H1 (cell line): ENCODE measurements at regions not wholly inside any gene's neighbourhood (a gene's known extent, or its start where the extent isn't known, plus 50 kb on each side); places are given as distances from the start of the nearest gene placed in this dataset.

Experiments used
- CTCF ChIA-PET: fragments of 300-600 bp; sonication (Branson Sonifier 250); formaldehyde crosslinking; loops from one replicate; lab custom pipeline; 2021; ENCODE audit not compliant: partially characterized antibody; lab: Charles Lee
- POLR2A ChIA-PET: fragments of 300-600 bp; sonication (Branson Sonifier 250); formaldehyde crosslinking; loops from one replicate; lab custom pipeline; 2021; ENCODE audit warnings: inconsistent platforms; ENCODE audit not compliant: partially characterized antibody; lab: Charles Lee
- DNase-seq, 2 experiments: peaks; one replicate each; pipeline versions ENCODE4 v3.0.0 to v3.0.0-alpha.2; 2010 to 2022; ENCODE audit warnings: low spot score in 2 of 2, low read depth in 1 of 2, mixed read lengths in 1 of 2
- FAIRE-seq: peaks from 2 replicates; lab custom pipeline; 2011; peaks lifted over from hg19 to GRCh38; lab: Jason Lieb, UNC
- H2AFZ ChIP-seq: 2 replicates; pipeline ENCODE4 v1.8.1; 2012; ENCODE audit warnings: low read length, inconsistent platforms
- H2AK5ac ChIP-seq: 2 replicates; pipeline ENCODE4 v1.6.1; 2013; ENCODE audit warnings: low read depth, low read length
- H2BK120ac ChIP-seq: replicated peaks from 2 replicates; pipeline ENCODE3; 2013; ENCODE audit warnings: low read depth, low read length, inconsistent platforms
- H2BK12ac ChIP-seq: 2 replicates; pipeline ENCODE4 v1.6.1; 2013; ENCODE audit warnings: low read depth, low read length
- H2BK15ac ChIP-seq: 2 replicates; pipeline ENCODE4 v1.6.1; 2013; ENCODE audit warnings: low read length
- H2BK20ac ChIP-seq: 2 replicates; pipeline ENCODE4 v1.6.1; 2013; ENCODE audit warnings: low read length
- H2BK5ac ChIP-seq: 2 replicates; pipeline ENCODE4 v1.6.1; 2013; ENCODE audit warnings: low read depth, low read length
- H3K14ac ChIP-seq: 2 replicates; pipeline ENCODE4 v1.6.1; 2013; ENCODE audit warnings: inconsistent platforms; ENCODE audit not compliant: insufficient read length
- H3K18ac ChIP-seq: 2 replicates; pipeline ENCODE4 v1.6.1; 2013; ENCODE audit warnings: low read length; ENCODE audit errors: extremely low read depth
- H3K23ac ChIP-seq: 2 replicates; pipeline ENCODE4 v1.6.1; 2013; ENCODE audit warnings: inconsistent platforms; ENCODE audit not compliant: insufficient read length
- H3K23me2 ChIP-seq: 2 replicates; pipeline ENCODE4 v1.6.1; 2013; ENCODE audit warnings: low read depth, low read length
- H3K27ac ChIP-seq: 2 replicates; pipeline ENCODE4 v1.6.1; 2011; ENCODE audit warnings: low read depth, low read length, inconsistent platforms
- H3K27me3 ChIP-seq, 4 experiments: replicated peaks in 1 of 4; 1 replicate in 1 of 4; 2 replicates in 3 of 4; pipeline versions ENCODE4 v1.6.1 to v1.8.1; 2011 to 2013; ENCODE audit warnings: low read length in 3 of 4, mild to moderate bottlenecking in 3 of 4, inconsistent platforms in 2 of 4, mixed read lengths in 2 of 4, moderate library complexity in 1 of 4; ENCODE audit not compliant: control insufficient read depth in 3 of 4, insufficient read depth in 3 of 4; ENCODE audit errors: extremely low read depth in 1 of 4
- H3K36me3 ChIP-seq, 4 experiments: 2 replicates each; pipeline versions ENCODE4 v1.6.1 to v1.8.1; 2011 to 2013; ENCODE audit warnings: mild to moderate bottlenecking in 4 of 4, low read length in 3 of 4, moderate library complexity in 2 of 4, control low read depth in 1 of 4, inconsistent platforms in 1 of 4; ENCODE audit not compliant: insufficient read depth in 4 of 4, control insufficient read depth in 2 of 4
- H3K4ac ChIP-seq: replicated peaks from 2 replicates; pipeline ENCODE3; 2013; ENCODE audit warnings: low read length, low read depth, mixed read lengths, inconsistent platforms; ENCODE audit not compliant: insufficient read length
- H3K4me1 ChIP-seq, 4 experiments: replicated peaks in 1 of 4; 1 replicate in 1 of 4; 2 replicates in 3 of 4; pipeline versions ENCODE4 v1.6.1 to v1.8.1; 2011 to 2013; ENCODE audit warnings: low read length in 3 of 4, inconsistent platforms in 2 of 4, mixed read lengths in 1 of 4; ENCODE audit not compliant: insufficient read depth in 4 of 4, control insufficient read depth in 3 of 4
- H3K4me2 ChIP-seq, 2 experiments: 2 replicates each; pipeline versions ENCODE4 v1.6.1 to v1.8.1; 2011 to 2013; ENCODE audit warnings: low read depth in 2 of 2, low read length in 2 of 2, control low read depth in 1 of 2, inconsistent platforms in 1 of 2, mild to moderate bottlenecking in 1 of 2; ENCODE audit not compliant: insufficient read depth in 1 of 2
- H3K4me3 ChIP-seq, 4 experiments: fragments of 200-600, 300-600 bp in 1 of 4; sonication (generic), shearing (Covaris generic), sonication (Bioruptor Twin) in 1 of 4; 2 replicates each; pipeline versions ENCODE4 v1.5.1 to v1.8.1; 2011 to 2016; ENCODE audit warnings: low read length in 4 of 4, low read depth in 3 of 4, control low read depth in 2 of 4, inconsistent platforms in 2 of 4, mild to moderate bottlenecking in 2 of 4, mixed read lengths in 1 of 4, moderate library complexity in 1 of 4; ENCODE audit not compliant: insufficient read depth in 2 of 4; ENCODE audit errors: extremely low read depth in 1 of 4
- H3K56ac ChIP-seq: replicated peaks from 2 replicates; pipeline ENCODE3; 2013; ENCODE audit warnings: low read depth, mild to moderate bottlenecking, mixed read lengths, low read length, inconsistent platforms; ENCODE audit not compliant: insufficient read length
- H3K79me1 ChIP-seq: 2 replicates; pipeline ENCODE4 v1.6.1; 2013; ENCODE audit warnings: low read depth, low read length, control low read depth
- H3K79me2 ChIP-seq, 2 experiments: 2 replicates each; pipeline versions ENCODE4 v1.6.1 to v1.8.1; 2012 to 2013; ENCODE audit warnings: low read length in 2 of 2, mild to moderate bottlenecking in 2 of 2, inconsistent platforms in 1 of 2; ENCODE audit not compliant: insufficient read depth in 2 of 2, control insufficient read depth in 1 of 2
- H3K9ac ChIP-seq, 4 experiments: replicated peaks in 1 of 4; 1 replicate in 1 of 4; 2 replicates in 3 of 4; pipeline versions ENCODE4 v1.6.1 to v1.8.1; 2011 to 2013; ENCODE audit warnings: low read depth in 3 of 4, low read length in 3 of 4, control low read depth in 2 of 4, mild to moderate bottlenecking in 2 of 4, moderate library complexity in 2 of 4, inconsistent platforms in 1 of 4; ENCODE audit errors: extremely low read depth in 1 of 4
- H3K9me3 ChIP-seq, 2 experiments: 2 replicates each; pipeline versions ENCODE4 v1.6.1 to v1.8.1; 2012 to 2013; ENCODE audit warnings: mild to moderate bottlenecking in 2 of 2, moderate library complexity in 2 of 2, control low read depth in 1 of 2, inconsistent platforms in 1 of 2, low read depth in 1 of 2, low read length in 1 of 2, mixed read lengths in 1 of 2; ENCODE audit not compliant: insufficient read depth in 2 of 2
- H4K20me1 ChIP-seq, 2 experiments: replicated peaks in 1 of 2; 2 replicates each; pipeline versions ENCODE3 to v1.8.1; 2011 to 2013; ENCODE audit warnings: inconsistent platforms in 2 of 2, low read length in 2 of 2, mild to moderate bottlenecking in 1 of 2; ENCODE audit not compliant: insufficient read depth in 2 of 2, control insufficient read depth in 1 of 2
- H4K5ac ChIP-seq: 2 replicates; pipeline ENCODE4 v1.6.1; 2013; ENCODE audit warnings: low read length, low read depth, mixed read lengths, inconsistent platforms; ENCODE audit not compliant: insufficient read length
- H4K8ac ChIP-seq: 2 replicates; pipeline ENCODE4 v1.8.0; 2013; ENCODE audit warnings: mild to moderate bottlenecking, moderate library complexity, low read length, inconsistent platforms; ENCODE audit not compliant: insufficient read depth; ENCODE audit errors: extremely low read depth
- H4K91ac ChIP-seq: replicated peaks from 2 replicates; pipeline ENCODE3; 2013; ENCODE audit warnings: low read length, mixed read lengths, inconsistent platforms; ENCODE audit not compliant: insufficient read length
- BACH1 ChIP-seq: IDR thresholded peaks from 2 replicates; pipeline ENCODE4 v1.6.1; 2012; ENCODE audit warnings: low read length, improper control_type of control experiment
- CBX5 ChIP-seq: fragments of 300-800, 300-1000 bp; sonication (generic); IDR thresholded peaks from 2 replicates; pipeline ENCODE4 v1.7.1; 2016; ENCODE audit warnings: antibody characterized with exemption, low read length, low read depth
- CBX8 ChIP-seq: fragments of 300-800, 300-1000 bp; sonication (generic); IDR thresholded peaks from 2 replicates; pipeline ENCODE4 v1.7.1; 2016; ENCODE audit warnings: low read depth, low read length, borderline replicate concordance
- HDAC2 ChIP-seq, 2 experiments: fragments of 300-600 bp in 1 of 2; sonication (generic) in 1 of 2; IDR thresholded peaks; 2 replicates each; pipeline ENCODE4 v1.6.1; 2011 to 2012; ENCODE audit warnings: low read depth in 2 of 2, low read length in 2 of 2, mild to moderate bottlenecking in 2 of 2, moderate library complexity in 2 of 2, borderline replicate concordance in 1 of 2, inconsistent platforms in 1 of 2
- MAFK ChIP-seq: IDR thresholded peaks from 2 replicates; pipeline ENCODE4 v1.6.1; 2012; ENCODE audit warnings: low read depth, mild to moderate bottlenecking, improper control_type of control experiment, low read length
- NANOG ChIP-seq: IDR thresholded peaks from 2 replicates; pipeline ENCODE4 v1.6.1; 2011; ENCODE audit warnings: low read length, low read depth, mild to moderate bottlenecking, inconsistent platforms; ENCODE audit not compliant: insufficient read depth, poor library complexity, severe bottlenecking
- POU5F1 ChIP-seq: IDR thresholded peaks from 2 replicates; pipeline ENCODE4 v1.6.1; 2011; ENCODE audit warnings: low read depth, mild to moderate bottlenecking, low read length, moderate library complexity
- SIN3A ChIP-seq, 2 experiments: IDR thresholded peaks in 1 of 2; conservative IDR thresholded peaks in 1 of 2; 2 replicates each; pipeline ENCODE4 v1.6.1; 2011 to 2012; ENCODE audit warnings: low read length in 2 of 2, improper control_type of control experiment in 1 of 2, low read depth in 1 of 2, mild to moderate bottlenecking in 1 of 2
- SIX5 ChIP-seq: IDR thresholded peaks from 2 replicates; pipeline ENCODE4 v1.6.1; 2011; ENCODE audit warnings: mild to moderate bottlenecking, low read depth, low read length
- SP2 ChIP-seq: IDR thresholded peaks from 2 replicates; pipeline ENCODE4 v1.6.1; 2012; ENCODE audit warnings: mild to moderate bottlenecking, low read length, inconsistent platforms
- TBP ChIP-seq: IDR thresholded peaks from 2 replicates; pipeline ENCODE4 v1.6.1; 2011; ENCODE audit warnings: low read depth, low read length, improper control_type of control experiment
- WGBS, 2 experiments: shearing (Covaris generic) in 1 of 2; methylation state at CpG; one replicate each; pipeline versions ENCODE4 v1.1.6 to v1.1.7; 2013 to 2015; ENCODE audit warnings: low lambda C conversion rate in 2 of 2, mixed read lengths in 2 of 2, inconsistent platforms in 1 of 2, low coverage in 1 of 2, missing lambda C conversion rate in 1 of 2; ENCODE audit not compliant: insufficient replicate concordance in 2 of 2, insufficient coverage in 1 of 2, insufficient read length in 1 of 2; ENCODE audit errors: extremely low coverage in 1 of 2, missing lambda C conversion rate in 1 of 2; 5-methylcytosine and 5-hydroxymethylcytosine counted together

DNA sequence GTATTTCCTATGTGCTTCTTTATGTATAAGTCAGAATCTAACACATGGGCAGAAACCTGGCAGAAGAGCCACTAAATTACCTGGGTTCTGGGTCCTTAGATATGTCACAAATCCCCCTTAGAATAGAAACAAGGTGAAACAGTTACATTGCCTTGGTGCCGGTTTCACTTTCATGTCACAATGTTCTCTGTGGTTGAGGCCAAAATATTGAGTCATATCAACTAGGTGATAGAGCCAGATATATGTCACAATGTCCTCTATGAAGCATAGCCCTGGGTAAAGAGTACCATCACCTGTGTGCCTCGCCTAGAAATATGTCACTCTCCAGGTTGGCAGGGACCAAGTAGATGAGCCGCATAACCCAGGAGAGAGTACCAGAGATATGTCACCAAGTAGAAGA, 899.8 kb upstream of the TSPY4 start (continued):
- TF ChIP-seq TBP = no peak

DNA sequence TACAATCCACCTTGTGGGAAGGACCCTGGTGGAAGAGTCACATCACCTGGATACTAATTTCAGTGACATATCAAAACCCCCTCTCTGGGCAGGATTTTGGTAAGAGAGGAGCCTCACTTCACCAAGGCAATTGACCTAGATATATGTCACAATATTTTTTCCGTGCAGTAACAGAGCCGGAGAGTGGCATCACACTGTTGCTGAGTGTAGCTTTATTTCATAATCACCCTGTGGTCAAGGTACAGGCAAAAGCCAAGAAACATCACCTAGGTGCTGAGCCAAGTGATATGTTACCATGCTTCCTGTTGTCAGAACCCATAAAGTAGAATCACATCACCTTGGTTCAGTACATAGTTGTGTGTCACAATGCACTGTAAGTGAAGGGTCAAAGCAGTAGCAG, 895.2 kb upstream of the TSPY4 start:
- FAIRE-seq = no peak
- POLR2A ChIA-PET = no interaction called here
- TF ChIP-seq TBP (no peak), HDAC2 (IDR thresholded peaks at IDR 0.05; ENCODE audit: borderline replicate concordance in 1 of 2, low read depth in 2 of 2, low read length in 2 of 2) (no peak), NANOG (no peak), SIN3A (conservative IDR thresholded peaks at IDR 0.05 in 1 of 2, IDR thresholded peaks at IDR 0.05 in 1 of 2; ENCODE audit: low read depth in 1 of 2, low read length in 2 of 2) (no peak), CBX8 (no peak), BACH1 (no peak), SP2 (no peak), CBX5 (no peak), POU5F1 (no peak), MAFK (no peak), SIX5 (no peak)

More for the DNA sequence above, 895.2 kb upstream of the TSPY4 start:
- Histone ChIP-seq H3K23me2 (no peaks in the 10 kb centered on the region), H3K4me2 (no peak overlapping the region), H4K8ac (no peak overlapping the region), H3K18ac (no peak overlapping the region), H3K14ac (no peak overlapping the region), H3K23ac (no peak overlapping the region), H4K91ac (no peak overlapping the region), H2AK5ac (no peak overlapping the region), H3K27me3 (no peaks in the 10 kb centered on the region), H2AFZ (no peak overlapping the region), H3K79me1 (no peaks in the 10 kb centered on the region), H2BK5ac (no peak overlapping the region), H3K79me2 (no peaks in the 10 kb centered on the region), H3K9ac (no peak overlapping the region), H4K5ac (no peak overlapping the region), H2BK20ac (no peak overlapping the region), H3K4me1 (no peaks in the 10 kb centered on the region), H3K27ac (no peak overlapping the region), H2BK15ac (no peak overlapping the region), H2BK120ac (no peak overlapping the region), H3K56ac (no peak overlapping the region), H4K20me1 (no peaks in the 10 kb centered on the region), H3K4me3 (no peak overlapping the region), H2BK12ac (no peak overlapping the region), H3K36me3 (no peaks in the 10 kb centered on the region), H3K4ac (no peak overlapping the region), H3K9me3 (peaks cover 16 to 66% of the 10 kb centered on the region in 2 experiments; a peak in 1 of 4 replicates)
- WGBS, 2 experiments = 89% methylated on average over 2 of the region's 2 CpGs; no CpG with 5 or more reads in 1 of the 2 experiments
- CTCF ChIA-PET = no interaction called here
- no peak for DNase-seq
